Right atrium auricular region (tissue), 2 donors: ENCODE measurements at regions not wholly inside any gene's neighbourhood (a gene's known extent, or its start where the extent isn't known, plus 50 kb on each side); places are given as distances from the start of the nearest gene placed in this dataset.

Experiments used
- DNase-seq: peaks from one replicate; pipeline ENCODE4 v3.0.0-alpha.2; 2019; ENCODE audit warnings: low spot score
- H3K27ac ChIP-seq, 2 donors: fragments of 200-600 bp; sonication (generic); 1 replicate in 1 of 2; 2 replicates in 1 of 2; pipeline ENCODE4 v1.5.1; 2016 to 2019
- H3K27me3 ChIP-seq, 2 donors: fragments of 200-600 bp; sonication (generic); one replicate each; pipeline versions ENCODE4 v1.5.1 to v1.6.0; 2017 to 2019
- H3K36me3 ChIP-seq: fragments of 200-600 bp; sonication (generic); one replicate; pipeline ENCODE4 v1.5.1; 2016
- H3K4me1 ChIP-seq, 2 donors: fragments of 200-600 bp; sonication (generic); one replicate each; pipeline versions ENCODE4 v1.5.1 to v1.6.0; 2017 to 2019
- H3K4me3 ChIP-seq, 2 donors: fragments of 200-600 bp; sonication (generic); 1 replicate in 1 of 2; 2 replicates in 1 of 2; pipeline ENCODE4 v1.5.1; 2017 to 2019; ENCODE audit warnings: mild to moderate bottlenecking in 1 of 2, moderate library complexity in 1 of 2
- H3K9me3 ChIP-seq, 2 donors: fragments of 200-600 bp; sonication (generic); one replicate each; pipeline ENCODE4 v1.5.1; 2019
- TF ChIP-seq, protein P1 (sequence below), 2 donors: fragments of 200-600 bp; sonication (generic); IDR thresholded peaks; one replicate each; pipeline ENCODE4 v1.5.1; 2019; ENCODE audit warnings: antibody characterized with exemption in 2 of 2

DNA sequence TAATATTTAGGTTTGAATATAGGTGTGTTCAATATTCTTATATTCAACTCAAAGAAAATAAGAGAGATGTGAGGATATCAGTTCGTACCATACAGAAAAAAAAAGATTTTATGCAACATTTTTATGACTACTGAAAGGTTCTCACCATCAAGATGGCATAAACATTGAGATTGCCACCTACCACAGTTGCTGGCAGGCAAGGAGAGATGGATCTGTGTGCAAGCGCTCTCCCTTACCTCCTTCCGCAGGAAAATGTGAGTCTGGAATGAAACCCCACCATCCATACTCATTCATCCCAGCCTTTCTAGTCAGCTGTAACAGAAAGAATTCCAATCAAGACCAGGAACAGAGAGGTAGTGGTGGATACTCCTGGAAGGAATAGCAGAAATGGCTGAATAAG lies 376.9 kb downstream of the PPP3CA start:
- Histone ChIP-seq H3K4me1 (no peaks in the 10 kb centered on the region), H3K27me3 (no peaks in the 10 kb centered on the region), H3K27ac (no peak overlapping the region), H3K4me3 (no peak overlapping the region), H3K36me3 (no peaks in the 10 kb centered on the region), H3K9me3 (no peaks in the 10 kb centered on the region)
- TF ChIP-seq, protein P1, sequence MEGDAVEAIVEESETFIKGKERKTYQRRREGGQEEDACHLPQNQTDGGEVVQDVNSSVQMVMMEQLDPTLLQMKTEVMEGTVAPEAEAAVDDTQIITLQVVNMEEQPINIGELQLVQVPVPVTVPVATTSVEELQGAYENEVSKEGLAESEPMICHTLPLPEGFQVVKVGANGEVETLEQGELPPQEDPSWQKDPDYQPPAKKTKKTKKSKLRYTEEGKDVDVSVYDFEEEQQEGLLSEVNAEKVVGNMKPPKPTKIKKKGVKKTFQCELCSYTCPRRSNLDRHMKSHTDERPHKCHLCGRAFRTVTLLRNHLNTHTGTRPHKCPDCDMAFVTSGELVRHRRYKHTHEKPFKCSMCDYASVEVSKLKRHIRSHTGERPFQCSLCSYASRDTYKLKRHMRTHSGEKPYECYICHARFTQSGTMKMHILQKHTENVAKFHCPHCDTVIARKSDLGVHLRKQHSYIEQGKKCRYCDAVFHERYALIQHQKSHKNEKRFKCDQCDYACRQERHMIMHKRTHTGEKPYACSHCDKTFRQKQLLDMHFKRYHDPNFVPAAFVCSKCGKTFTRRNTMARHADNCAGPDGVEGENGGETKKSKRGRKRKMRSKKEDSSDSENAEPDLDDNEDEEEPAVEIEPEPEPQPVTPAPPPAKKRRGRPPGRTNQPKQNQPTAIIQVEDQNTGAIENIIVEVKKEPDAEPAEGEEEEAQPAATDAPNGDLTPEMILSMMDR (IDR thresholded peaks at IDR 0.05): no peak
- DNase-seq: no peak

DNA sequence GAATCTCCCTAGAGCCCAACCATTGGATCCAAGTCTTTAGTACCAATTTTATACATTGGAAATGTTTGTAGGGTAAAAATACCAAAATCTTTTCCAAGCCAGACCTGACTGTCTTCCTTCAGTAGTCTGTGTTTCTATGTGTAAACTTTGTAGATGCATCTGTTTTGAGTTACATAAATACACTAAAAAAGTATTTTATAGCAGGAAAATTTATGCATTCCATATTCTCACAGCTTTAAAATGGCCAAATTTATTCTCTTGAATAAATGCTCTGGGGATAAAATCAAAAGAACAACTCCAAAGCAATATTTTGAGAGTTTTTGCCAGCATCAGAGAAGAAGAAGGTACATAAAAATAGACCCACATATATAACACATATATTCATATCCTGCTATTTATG lies 377.4 kb downstream of the PPP3CA start:
- Histone ChIP-seq H3K9me3 (no peaks in the 10 kb centered on the region), H3K36me3 (no peaks in the 10 kb centered on the region), H3K4me3 (no peak overlapping the region), H3K27me3 (no peaks in the 10 kb centered on the region), H3K4me1 (no peaks in the 10 kb centered on the region), H3K27ac (no peak overlapping the region)
- DNase-seq: no peak
- TF ChIP-seq, protein P1 (IDR thresholded peaks at IDR 0.05): no peak

DNA sequence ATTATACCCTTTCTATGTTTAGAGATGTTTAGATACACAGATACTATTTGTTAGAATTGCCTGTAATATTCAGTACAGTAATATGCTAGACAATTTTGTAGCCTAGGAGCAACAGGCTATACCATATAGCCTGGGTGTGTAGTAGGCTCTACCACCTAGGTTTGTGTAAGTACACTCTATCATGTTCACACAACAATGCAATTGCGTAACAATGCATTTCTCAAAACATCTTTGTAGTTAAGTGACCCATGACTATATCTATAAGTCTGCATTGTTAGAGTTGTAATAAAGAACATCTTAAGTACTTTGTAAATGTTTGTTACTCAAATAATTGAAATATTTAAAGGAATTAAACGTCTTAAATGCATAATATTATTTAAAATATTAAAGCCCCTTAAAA lies 379.3 kb downstream of the PPP3CA start:
- Histone ChIP-seq H3K36me3 (no peaks in the 10 kb centered on the region), H3K27me3 (no peaks in the 10 kb centered on the region), H3K4me1 (no peaks in the 10 kb centered on the region), H3K27ac (no peak overlapping the region), H3K4me3 (no peak overlapping the region), H3K9me3 (no peaks in the 10 kb centered on the region)
- TF ChIP-seq, protein P1 (IDR thresholded peaks at IDR 0.05): no peak
- no peak for DNase-seq

DNA sequence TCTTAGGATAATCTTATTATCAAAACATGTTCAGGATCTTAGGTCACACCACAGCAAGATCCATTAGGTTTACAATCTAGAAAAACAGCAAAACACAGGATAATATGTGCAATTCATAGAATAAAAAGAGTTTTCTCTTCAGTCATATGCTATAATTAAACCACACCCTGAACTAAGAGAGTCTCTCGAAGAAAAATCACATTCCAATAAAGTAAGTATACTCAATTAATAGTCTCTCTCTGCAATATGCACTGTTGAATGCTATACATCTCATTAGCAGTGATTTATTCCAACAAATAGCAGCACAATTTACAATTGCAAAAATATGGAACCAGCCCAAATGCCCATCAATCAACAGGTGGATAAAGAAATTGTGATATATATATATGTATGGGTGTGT lies 383.7 kb downstream of the PPP3CA start:
- Histone ChIP-seq H3K9me3 (no peaks in the 10 kb centered on the region), H3K27me3 (no peaks in the 10 kb centered on the region), H3K4me3 (no peak overlapping the region), H3K36me3 (no peaks in the 10 kb centered on the region), H3K4me1 (no peaks in the 10 kb centered on the region), H3K27ac (no peak overlapping the region)
- no peak for DNase-seq
- TF ChIP-seq, protein P1 (IDR thresholded peaks at IDR 0.05): no peak

DNA sequence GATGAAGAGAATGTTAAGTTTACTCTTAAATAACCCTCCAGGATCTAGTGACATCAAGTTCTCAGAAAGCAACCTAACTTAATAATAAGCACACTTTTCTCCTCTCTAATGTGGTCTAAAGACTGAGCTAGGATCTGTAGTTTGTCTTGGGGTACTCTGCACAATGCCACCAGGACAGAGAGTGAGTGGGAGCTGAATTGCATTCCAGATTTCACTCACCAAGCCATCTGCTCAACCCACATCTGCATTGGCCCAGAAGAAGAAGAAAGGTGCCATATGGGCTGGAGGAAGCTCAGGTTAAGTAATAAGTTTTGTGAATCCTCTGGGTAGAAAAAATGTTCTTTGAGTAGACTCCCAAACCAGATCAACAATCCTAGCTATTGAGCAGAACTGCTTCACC lies 384.6 kb downstream of the PPP3CA start:
- no peaks in the 10 kb centered on the region for H3K9me3 ChIP-seq
- H3K36me3 ChIP-seq: no peaks in the 10 kb centered on the region
- no peak for DNase-seq
- TF ChIP-seq, protein P1 (IDR thresholded peaks at IDR 0.05): no peak
- H3K27ac ChIP-seq: no peak overlapping the region
- H3K4me1 ChIP-seq: no peaks in the 10 kb centered on the region
- H3K4me3 ChIP-seq: no peak overlapping the region
- H3K27me3 ChIP-seq: no peaks in the 10 kb centered on the region

DNA sequence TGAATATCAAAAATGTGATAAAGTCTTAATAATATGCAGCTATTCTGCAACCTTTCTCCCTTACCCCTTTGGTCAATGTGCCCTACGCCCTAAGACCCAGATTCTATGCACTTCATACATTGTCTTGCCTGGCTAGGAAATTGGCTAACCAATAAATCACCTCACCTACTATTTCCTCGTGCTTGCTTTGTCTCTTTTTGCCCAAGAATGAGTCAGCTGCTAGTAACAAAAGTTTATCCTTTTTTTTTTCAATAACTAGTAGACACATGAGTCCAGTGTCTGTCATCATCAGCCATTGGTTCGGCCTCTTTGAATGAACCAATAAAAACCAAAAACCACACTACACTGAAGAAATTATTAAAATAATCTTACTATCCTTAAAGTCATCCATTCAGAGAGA lies 387.1 kb downstream of the PPP3CA start:
- TF ChIP-seq, protein P1 (IDR thresholded peaks at IDR 0.05): no peak
- DNase-seq: no peak

More for the DNA sequence above, 387.1 kb downstream of the PPP3CA start:
- Histone ChIP-seq H3K9me3 (no peaks in the 10 kb centered on the region), H3K27ac (no peak overlapping the region), H3K4me3 (no peak overlapping the region), H3K36me3 (no peaks in the 10 kb centered on the region), H3K4me1 (no peaks in the 10 kb centered on the region), H3K27me3 (no peaks in the 10 kb centered on the region)
